ENCODE measurements at regions not wholly inside any gene's neighbourhood (a gene's known extent, or its start where the extent isn't known, plus 50 kb on each side); places are given as distances from the start of the nearest gene placed in this dataset.

GRCh38 chr1:53394306-53394705 lies 64.9 kb upstream of the DMRTB1 start:
- no peak for TF ChIP-seq CTCF (IDR thresholded peaks at IDR 0.05; ENCODE audit: extremely low read depth, low read depth, low read length)
- Histone ChIP-seq H4K20me1 (ENCODE audit: insufficient read depth, low read length) (no peaks in the 10 kb centered on the region), H3K27ac (ENCODE audit: low read depth, low read length) (no peak overlapping the region), H3K4me1 (ENCODE audit: insufficient read depth, low read length) (peaks cover 4% of the 10 kb centered on the region), H3K4me3 (ENCODE audit: insufficient read depth, low read length) (no peak overlapping the region), H3K79me2 (ENCODE audit: insufficient read depth, low read length) (no peaks in the 10 kb centered on the region), H2AFZ (ENCODE audit: low read length) (no peak overlapping the region), H3K4me2 (ENCODE audit: insufficient read depth, low read length) (no peak overlapping the region), H3K9me3 (ENCODE audit: low read depth, low read length) (no peaks in the 10 kb centered on the region), H3K36me3 (ENCODE audit: insufficient read depth, low read length) (no peaks in the 10 kb centered on the region), H3K27me3 (ENCODE audit: insufficient read depth, low read length) (no peaks in the 10 kb centered on the region)
- no peak for DNase-seq (ENCODE audit: insufficient read length, low spot score, missing footprints)

GRCh38 chr1:53395671-53396215 lies 63.5 kb upstream of the DMRTB1 start:
- Histone ChIP-seq H3K4me2 (ENCODE audit: insufficient read depth, low read length) (no peak overlapping the region), H4K20me1 (ENCODE audit: insufficient read depth, low read length) (no peaks in the 10 kb centered on the region), H3K9me3 (ENCODE audit: low read depth, low read length) (no peaks in the 10 kb centered on the region), H3K36me3 (ENCODE audit: insufficient read depth, low read length) (no peaks in the 10 kb centered on the region), H3K4me1 (ENCODE audit: insufficient read depth, low read length) (peaks cover 8% of the 10 kb centered on the region), H3K27me3 (ENCODE audit: insufficient read depth, low read length) (no peaks in the 10 kb centered on the region), H3K79me2 (ENCODE audit: insufficient read depth, low read length) (no peaks in the 10 kb centered on the region), H2AFZ (ENCODE audit: low read length) (no peak overlapping the region), H3K4me3 (ENCODE audit: insufficient read depth, low read length) (no peak overlapping the region), H3K27ac (ENCODE audit: low read depth, low read length) (no peak overlapping the region)
- DNase-seq (ENCODE audit: insufficient read length, low spot score, missing footprints) = no peak
- TF ChIP-seq CTCF (IDR thresholded peaks at IDR 0.05; ENCODE audit: extremely low read depth, low read depth, low read length) = no peak

- no peak overlapping the region for H3K27ac ChIP-seq (ENCODE audit: low read depth, low read length)
- H3K9me3 ChIP-seq (ENCODE audit: low read depth, low read length) = no peaks in the 10 kb centered on the region
- H3K4me3 ChIP-seq (ENCODE audit: insufficient read depth, low read length) = no peak overlapping the region
- no peaks in the 10 kb centered on the region for H3K27me3 ChIP-seq (ENCODE audit: insufficient read depth, low read length)
- peaks cover 11% of the 10 kb centered on the region for H3K4me1 ChIP-seq (ENCODE audit: insufficient read depth, low read length)
- H2AFZ ChIP-seq (ENCODE audit: low read length) = peak overlapping the region; percentile 25
- no peak for DNase-seq (ENCODE audit: insufficient read length, low spot score, missing footprints)
- H3K79me2 ChIP-seq (ENCODE audit: insufficient read depth, low read length) = no peaks in the 10 kb centered on the region
- no peak for TF ChIP-seq CTCF (IDR thresholded peaks at IDR 0.05; ENCODE audit: extremely low read depth, low read depth, low read length)
- no peak overlapping the region for H3K4me2 ChIP-seq (ENCODE audit: insufficient read depth, low read length)
- no peaks in the 10 kb centered on the region for H3K36me3 ChIP-seq (ENCODE audit: insufficient read depth, low read length)
- H4K20me1 ChIP-seq (ENCODE audit: insufficient read depth, low read length) = no peaks in the 10 kb centered on the region
These were observed 62.5 kb upstream of the DMRTB1 start for GRCh38 chr1:53396573-53397268.

- Histone ChIP-seq H3K79me2 (ENCODE audit: insufficient read depth, low read length) (no peaks in the 10 kb centered on the region), H3K27ac (ENCODE audit: low read depth, low read length) (no peak overlapping the region), H2AFZ (ENCODE audit: low read length) (peak overlapping the region; percentile 2), H3K27me3 (ENCODE audit: insufficient read depth, low read length) (no peaks in the 10 kb centered on the region), H3K4me2 (ENCODE audit: insufficient read depth, low read length) (no peak overlapping the region), H3K4me1 (ENCODE audit: insufficient read depth, low read length) (peaks cover 11% of the 10 kb centered on the region), H3K36me3 (ENCODE audit: insufficient read depth, low read length) (no peaks in the 10 kb centered on the region), H3K4me3 (ENCODE audit: insufficient read depth, low read length) (no peak overlapping the region), H3K9me3 (ENCODE audit: low read depth, low read length) (no peaks in the 10 kb centered on the region), H4K20me1 (ENCODE audit: insufficient read depth, low read length) (no peaks in the 10 kb centered on the region)
- TF ChIP-seq CTCF (IDR thresholded peaks at IDR 0.05; ENCODE audit: extremely low read depth, low read depth, low read length) = no peak
- DNase-seq (ENCODE audit: insufficient read length, low spot score, missing footprints) = peak; percentile 89
These were observed 61.1 kb upstream of the DMRTB1 start for GRCh38 chr1:53398091-53398490.
